ENCODE measurements at regions not wholly inside any gene's neighbourhood (a gene's known extent, or its start where the extent isn't known, plus 50 kb on each side); places are given as distances from the start of the nearest gene placed in this dataset.
"Not testable (repeated sequence)": the region's sequence is repeated elsewhere in the genome, so short reads cannot be mapped to it uniquely, and the experiment has no call there.

GRCh38 chr4:26181616-26182015 is 139.2 kb upstream of the RBPJ start:
- peak; percentile 6 for DNase-seq

- DNase-seq = peak; percentile 3
These were observed 137.8 kb upstream of the RBPJ start for GRCh38 chr4:26183017-26183416.

- no peak for DNase-seq
These were observed 135.4 kb upstream of the RBPJ start for GRCh38 chr4:26185436-26185835.

- DNase-seq = no peak
These were observed 129.5 kb upstream of the RBPJ start for GRCh38 chr4:26191353-26191752.

GRCh38 chr4:26192899-26193869 is 127.6 kb upstream of the RBPJ start:
- DNase-seq = no peak

- no peak for DNase-seq
These were observed 126.0 kb upstream of the RBPJ start for GRCh38 chr4:26194764-26195163.

GRCh38 chr4:26196567-26196966 is 124.2 kb upstream of the RBPJ start:
- DNase-seq = no peak

- DNase-seq = peak; percentile 72
These were observed 123.6 kb upstream of the RBPJ start for GRCh38 chr4:26197018-26197779.

- DNase-seq = not testable (repeated sequence)
These were observed 121.9 kb upstream of the RBPJ start for GRCh38 chr4:26198931-26199330.

GRCh38 chr4:26199596-26199995 is 121.2 kb upstream of the RBPJ start:
- DNase-seq = no peak

- no peak for DNase-seq
These were observed 119.7 kb upstream of the RBPJ start for GRCh38 chr4:26201120-26201519.

- DNase-seq = no peak
These were observed 116.5 kb upstream of the RBPJ start for GRCh38 chr4:26204249-26204825.

- no peak for DNase-seq
These were observed 115.9 kb upstream of the RBPJ start for GRCh38 chr4:26204911-26205370.

GRCh38 chr4:26206339-26206738 is 114.5 kb upstream of the RBPJ start:
- DNase-seq = no peak

GRCh38 chr4:26206999-26207398 is 113.8 kb upstream of the RBPJ start:
- no peak for DNase-seq

GRCh38 chr4:26207631-26208030 is 113.2 kb upstream of the RBPJ start:
- no peak for DNase-seq

- no peak for DNase-seq
These were observed 112.4 kb upstream of the RBPJ start for GRCh38 chr4:26208237-26208994.

GRCh38 chr4:26209378-26209777 is 111.4 kb upstream of the RBPJ start:
- DNase-seq = not testable (repeated sequence)

GRCh38 chr4:26212528-26212927 is 108.3 kb upstream of the RBPJ start:
- no peak for DNase-seq

- no peak for DNase-seq
These were observed 107.5 kb upstream of the RBPJ start for GRCh38 chr4:26213317-26213716.

GRCh38 chr4:26214994-26215393 is 105.8 kb upstream of the RBPJ start:
- DNase-seq = no peak

- no peak for DNase-seq
These were observed 105.1 kb upstream of the RBPJ start for GRCh38 chr4:26215725-26216124.

- DNase-seq = no peak
These were observed 103.3 kb upstream of the RBPJ start for GRCh38 chr4:26217481-26217880.

All from stimulated activated CD8-positive, alpha-beta memory T cell treated with anti-CD3 and anti-CD28 coated beads, Interleukin-4, amount 100 ng/mL, for 48 hours (primary cell).